GM19324 (cell line): ENCODE measurements at regions not wholly inside any gene's neighbourhood (a gene's known extent, or its start where the extent isn't known, plus 50 kb on each side); places are given as distances from the start of the nearest gene placed in this dataset.
"Not testable (repeated sequence)": the region's sequence is repeated elsewhere in the genome, so short reads cannot be mapped to it uniquely, and the experiment has no call there.

Experiments
- ATAC-seq: cut with Tn5 transposase; IDR thresholded peaks from one replicate; pipeline ENCODE4 v1.9.1; 2021; ENCODE audit warnings: mild to moderate bottlenecking, moderate library complexity; ENCODE audit not compliant: unreplicated experiment, low FRiP score

DNA sequence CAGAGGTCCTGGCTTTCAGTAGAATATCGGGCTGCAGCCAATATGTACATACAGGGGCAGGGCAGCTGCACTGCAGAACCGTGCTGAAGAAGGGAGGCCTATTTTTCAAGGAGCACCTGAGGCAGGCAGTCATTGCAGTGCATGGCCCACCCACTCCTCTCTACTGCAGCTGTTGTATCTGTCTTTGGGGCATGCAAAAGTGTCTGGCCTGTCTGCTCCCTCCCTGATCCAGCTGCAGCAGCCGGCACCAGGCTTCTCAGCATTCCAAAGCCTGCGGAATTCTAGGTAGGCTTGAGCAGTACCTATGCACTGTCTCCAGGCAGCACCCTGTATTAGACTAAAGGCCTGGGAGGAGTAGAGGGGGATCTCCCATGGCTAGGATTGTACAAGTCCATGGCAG, 415.2 kb upstream of the MAGEB16 start:
- no peak for ATAC-seq

DNA sequence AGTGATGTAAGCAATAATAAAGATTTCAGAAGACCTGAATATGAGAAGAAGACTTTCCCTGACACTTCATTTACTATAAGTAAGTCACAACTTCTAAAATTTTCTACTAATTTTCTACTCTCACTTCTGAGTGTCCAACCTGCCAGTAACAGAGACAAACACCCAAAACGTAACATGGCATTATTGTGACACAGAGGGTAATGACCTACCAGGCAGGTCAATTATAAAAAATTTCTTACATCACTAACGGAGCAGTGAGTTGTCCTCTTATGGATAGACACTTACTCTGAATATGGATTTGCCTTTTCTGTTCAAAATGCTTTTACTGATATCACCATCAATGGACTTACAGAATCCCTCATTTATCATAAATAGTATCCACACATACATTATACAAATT, 405.9 kb upstream of the MAGEB16 start:
- ATAC-seq, result no peak

DNA sequence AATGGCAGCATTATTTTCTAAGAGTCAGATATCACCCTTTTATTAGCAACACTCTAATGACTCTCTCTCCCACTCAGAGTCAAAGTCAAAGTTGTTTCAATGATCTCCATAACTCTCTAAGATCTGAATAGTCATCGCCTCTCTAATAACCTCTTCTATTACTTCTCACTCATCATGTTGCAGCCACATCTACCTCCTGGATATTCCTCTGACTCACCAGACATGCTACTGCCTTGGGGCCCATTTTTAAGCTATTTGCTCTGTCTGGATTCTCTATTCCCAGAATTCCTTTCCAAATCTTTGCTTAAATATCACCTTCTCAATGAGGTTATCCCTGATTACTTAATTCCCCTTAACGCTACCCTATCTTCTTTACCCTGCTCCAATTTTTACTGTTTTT, 391.8 kb upstream of the MAGEB16 start:
- no peak for ATAC-seq

DNA sequence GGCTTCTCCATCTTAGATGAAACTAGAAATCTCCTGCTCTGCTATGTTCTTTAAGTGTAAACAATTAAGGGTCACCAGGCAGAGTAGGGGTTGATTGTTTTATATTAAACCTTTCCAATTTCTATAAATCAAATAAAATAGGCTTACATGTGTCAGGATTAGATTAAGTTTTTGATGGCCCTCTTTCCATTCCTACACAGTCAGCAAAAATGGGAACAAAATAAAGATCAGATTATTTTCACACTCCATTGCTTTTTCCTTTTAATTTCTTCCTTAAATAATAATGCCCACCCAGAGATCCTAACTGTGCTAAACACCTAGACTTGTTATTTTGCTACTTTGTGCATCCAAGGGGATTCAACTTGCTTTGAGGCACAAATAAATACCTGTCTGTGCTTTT, 381.4 kb upstream of the MAGEB16 start:
- no peak for ATAC-seq

DNA sequence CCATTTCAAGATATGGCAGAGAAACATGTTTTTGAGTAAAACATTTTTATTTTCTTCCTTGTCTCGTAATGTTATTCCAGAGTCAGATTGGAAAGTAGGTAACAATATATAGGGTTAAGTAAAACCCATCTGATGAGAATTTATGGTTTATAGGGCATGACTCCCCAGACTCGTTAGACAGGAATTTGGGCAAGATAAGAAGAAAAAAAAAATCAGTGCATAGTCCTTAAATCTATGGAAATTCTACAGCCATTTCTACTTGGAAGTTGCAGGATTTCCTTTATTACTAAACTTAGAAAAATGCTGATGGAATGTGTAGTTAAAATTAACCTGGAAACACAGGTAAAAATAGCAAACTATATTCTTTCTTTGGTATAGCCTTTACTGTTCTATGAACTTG, 366.1 kb upstream of the MAGEB16 start:
- ATAC-seq, result no peak

DNA sequence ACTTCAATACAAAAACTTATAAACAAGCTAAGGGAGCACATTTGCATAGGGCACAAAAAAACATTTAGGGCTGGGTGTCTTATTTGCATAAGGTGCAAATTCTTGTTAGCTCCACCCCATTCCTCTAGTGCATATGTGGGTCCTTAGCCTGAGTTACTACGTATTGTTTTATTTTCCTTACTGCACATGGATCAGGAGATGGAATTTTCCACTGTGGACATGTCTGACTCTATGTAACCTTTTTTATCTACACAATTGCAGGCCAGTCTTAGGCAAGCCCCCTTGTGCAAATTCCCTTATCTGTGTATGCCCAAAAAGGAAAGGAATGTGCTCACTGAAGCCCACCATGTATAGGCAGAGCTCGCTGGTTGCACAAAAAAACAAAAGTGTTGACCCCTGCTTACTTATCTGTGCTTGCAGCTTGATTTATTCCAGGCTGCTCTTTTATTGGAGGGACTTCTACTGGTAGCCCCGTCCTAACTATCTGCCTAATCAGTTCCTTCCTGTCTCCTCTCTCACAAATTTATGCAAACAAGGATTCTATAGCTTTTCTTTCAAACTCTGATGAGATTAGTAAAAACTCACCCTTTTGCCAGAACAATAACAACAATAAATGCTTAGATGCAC, 359.0 kb upstream of the MAGEB16 start:
- ATAC-seq, result no peak

DNA sequence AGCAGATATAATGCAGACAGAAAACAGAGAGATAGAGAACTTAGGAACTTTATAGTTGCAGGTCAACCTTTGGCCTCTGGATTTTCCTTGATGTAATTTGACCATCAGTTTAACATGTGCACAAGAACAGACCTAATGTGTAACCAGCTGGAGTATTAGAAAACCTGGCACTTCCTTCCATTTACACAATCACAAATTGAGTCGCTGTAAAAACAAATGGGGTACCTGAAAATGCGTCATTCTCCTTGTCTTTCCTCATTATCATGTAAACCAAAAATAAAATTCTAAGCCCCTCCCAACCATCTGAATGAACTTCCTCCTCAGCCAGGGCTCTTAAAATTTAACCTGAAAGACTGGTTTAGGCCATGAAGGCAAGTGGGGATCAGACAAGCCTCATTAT, 358.4 kb upstream of the MAGEB16 start:
- ATAC-seq, result no peak

DNA sequence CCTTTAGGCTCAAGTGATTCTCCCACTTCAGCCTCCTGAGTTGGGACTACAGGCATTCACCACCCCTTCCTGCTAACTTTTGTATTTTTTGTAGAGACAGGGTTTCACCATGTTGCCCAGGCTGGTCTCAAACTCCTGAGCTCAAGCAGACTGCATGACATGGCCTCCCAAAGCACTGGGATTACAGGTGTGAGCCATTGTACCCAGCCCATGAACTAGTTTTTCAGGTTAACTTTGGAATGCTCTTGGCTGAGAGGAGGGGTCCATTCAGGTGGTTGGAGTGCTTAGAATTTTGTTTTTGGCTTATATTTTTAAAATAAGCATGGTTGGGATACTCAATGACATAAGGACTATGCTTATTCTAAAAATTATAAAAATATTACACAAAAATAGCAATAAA, 355.7 kb upstream of the MAGEB16 start:
- ATAC-seq, result no peak

DNA sequence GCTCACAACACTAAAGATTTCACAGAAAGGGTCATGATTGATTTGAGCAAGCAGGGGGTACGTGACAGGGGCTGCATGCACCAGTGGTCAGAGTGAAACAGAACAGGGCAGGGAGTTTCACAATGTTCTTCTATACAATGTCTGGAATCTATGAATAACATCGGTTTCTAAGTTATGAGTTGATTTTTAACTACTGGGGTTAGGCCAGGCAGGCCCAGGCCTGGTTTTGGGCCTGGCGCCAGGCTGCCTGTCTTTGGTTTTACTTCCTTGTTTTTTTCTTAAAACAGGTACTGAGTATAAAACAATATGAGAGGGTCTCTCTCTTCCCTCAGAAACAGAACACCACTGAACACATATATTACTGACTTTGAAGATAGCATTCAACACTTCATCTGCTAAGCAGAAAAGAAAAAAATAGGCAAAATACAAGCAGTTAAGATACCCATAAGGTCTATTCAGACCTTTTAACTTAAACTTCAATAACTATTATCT, 355.0 kb upstream of the MAGEB16 start:
- ATAC-seq, result peak; percentile 50

DNA sequence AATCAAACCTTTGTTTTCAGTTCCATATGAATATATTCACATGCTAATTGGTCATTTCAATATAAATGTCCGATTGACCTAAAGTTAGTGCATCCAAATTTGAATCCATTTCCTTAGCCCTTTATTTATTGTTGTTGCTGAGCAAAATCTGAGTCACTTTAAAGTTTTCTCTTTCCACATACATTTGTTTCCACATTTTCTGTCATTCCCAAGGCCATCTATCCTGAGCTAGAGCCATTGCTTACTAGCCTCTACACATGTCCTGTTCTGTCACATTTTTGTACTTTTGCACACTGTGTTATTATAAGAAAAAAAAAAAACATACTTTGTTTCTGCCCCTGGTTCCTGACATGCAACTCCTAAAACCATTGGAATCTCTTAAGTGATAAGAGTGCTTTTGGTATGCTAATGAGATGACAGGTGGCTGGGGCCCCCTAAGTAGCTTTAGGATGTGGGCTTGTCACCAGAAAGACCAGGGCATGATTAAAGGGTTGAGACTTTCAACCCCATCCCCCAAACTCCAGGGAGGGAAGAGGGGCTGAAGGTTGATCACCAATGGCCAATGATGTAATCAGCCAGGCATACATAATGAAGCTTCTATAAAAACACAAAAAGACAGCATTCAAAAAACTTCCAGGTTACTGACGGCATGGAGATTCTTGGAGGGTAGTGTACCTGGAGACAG, 353.3 kb upstream of the MAGEB16 start:
- ATAC-seq, result no peak

DNA sequence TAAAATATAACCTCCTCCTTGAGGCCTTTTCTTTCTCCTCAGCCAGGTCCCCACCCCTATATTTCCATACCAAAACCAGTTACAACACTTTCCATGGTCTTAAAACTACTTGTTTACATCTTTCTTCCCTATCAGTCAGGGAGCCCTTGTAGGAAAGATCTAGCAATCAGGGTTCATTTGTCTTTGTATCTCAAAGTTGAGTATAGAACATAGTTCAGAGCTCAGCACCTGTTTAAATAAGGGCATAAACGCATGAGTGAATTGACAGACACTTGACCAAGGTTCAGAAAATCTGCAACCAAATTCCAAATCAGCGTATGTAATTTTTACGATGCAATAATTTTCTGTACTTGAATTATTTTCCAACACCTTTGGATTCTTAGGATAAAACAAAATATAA, 352.2 kb upstream of the MAGEB16 start:
- ATAC-seq, result no peak

DNA sequence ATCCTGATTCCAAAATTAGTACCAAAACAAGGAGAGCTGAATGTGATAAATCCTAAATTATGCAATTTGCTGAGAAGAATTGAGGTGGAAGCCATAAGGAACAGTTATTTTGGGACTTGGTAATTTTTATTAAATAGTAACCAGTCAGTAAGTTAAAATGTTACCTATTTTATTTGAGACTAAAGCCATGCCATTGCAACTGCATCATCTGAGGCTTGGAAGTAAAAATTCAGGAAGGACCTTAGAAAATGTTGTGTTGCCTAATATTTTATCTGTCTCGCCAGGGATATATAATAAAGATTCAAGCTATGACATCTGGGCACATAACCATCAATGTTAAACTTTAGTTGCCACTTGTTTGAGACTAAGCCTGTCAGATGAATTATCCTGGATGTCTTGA, 341.3 kb upstream of the MAGEB16 start:
- ATAC-seq, result no peak

DNA sequence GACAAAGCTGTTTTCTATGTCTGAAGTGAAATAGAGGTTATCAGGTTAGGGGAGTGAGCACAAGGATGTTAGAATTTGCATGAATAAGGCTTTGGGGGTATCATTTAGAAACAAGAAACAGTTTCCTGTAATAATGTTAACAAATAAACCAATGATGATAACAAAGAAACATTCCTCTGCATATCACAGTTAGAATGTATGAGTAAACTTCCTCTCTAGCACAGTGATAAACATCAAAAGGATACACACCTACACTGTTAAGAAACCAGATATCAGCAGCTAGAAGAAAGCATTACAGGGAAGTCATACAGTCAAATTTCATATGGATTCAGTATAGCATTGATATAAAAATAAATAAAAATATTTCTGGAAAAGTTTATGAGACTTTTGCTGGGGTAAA, 340.0 kb upstream of the MAGEB16 start:
- ATAC-seq, result no peak

DNA sequence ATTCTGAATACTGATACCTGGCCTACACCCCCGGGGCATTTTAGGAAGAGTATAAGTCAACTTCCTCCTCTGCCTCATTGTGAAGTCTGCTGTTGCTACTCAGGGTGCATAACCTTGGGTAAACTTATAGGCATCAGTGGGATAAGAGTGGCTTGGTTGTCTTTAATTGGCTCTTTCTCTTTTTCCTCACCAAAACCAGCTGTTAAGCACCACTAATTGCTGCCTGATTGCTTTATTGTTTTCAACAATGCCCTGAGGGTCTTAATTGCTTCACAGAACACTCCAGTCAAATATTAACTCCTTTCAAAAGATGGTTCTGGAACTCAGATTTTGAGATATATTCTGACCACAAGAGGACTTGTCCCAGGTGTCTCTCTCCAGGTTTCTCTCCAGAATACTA, 337.0 kb upstream of the MAGEB16 start:
- ATAC-seq, result no peak

DNA sequence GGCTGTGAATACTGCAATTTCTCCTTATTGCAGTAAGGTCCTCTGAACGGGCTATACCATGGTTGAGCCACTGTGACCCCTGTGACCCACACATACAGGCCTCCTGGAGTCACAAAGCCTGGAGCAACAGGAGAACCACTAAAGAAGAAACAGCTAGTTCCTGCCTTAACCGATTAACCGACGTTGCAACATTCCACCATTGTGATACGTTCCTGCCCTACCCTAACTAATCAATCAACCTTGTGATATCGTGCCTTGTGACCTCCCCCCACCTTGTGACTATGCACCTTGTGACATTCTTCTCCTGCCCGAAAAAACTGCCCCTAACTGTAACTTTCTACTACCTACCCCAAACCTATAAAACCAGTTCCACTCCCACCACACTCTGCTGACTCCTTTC, 301.5 kb upstream of the MAGEB16 start:
- ATAC-seq, result not testable (repeated sequence)

DNA sequence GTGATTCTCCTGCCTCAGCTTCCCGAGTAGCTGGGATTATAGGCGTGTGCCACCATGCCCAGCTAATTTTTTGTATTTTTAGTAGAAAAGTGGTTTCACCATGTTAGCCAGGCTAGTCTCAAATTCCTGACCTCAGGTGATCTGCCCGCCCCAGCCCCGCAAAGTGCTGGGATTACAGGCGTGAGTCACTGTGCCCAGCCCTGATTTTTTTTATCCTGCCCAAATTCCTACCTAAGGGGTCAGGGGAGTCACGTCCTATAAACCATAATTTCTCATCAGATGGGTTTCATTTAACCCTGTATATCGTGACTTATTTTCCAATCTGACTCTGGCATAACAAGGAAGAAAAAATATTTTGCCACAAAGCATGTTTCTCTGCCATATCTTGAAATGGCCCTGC, 300.7 kb upstream of the MAGEB16 start:
- not testable (repeated sequence) for ATAC-seq

DNA sequence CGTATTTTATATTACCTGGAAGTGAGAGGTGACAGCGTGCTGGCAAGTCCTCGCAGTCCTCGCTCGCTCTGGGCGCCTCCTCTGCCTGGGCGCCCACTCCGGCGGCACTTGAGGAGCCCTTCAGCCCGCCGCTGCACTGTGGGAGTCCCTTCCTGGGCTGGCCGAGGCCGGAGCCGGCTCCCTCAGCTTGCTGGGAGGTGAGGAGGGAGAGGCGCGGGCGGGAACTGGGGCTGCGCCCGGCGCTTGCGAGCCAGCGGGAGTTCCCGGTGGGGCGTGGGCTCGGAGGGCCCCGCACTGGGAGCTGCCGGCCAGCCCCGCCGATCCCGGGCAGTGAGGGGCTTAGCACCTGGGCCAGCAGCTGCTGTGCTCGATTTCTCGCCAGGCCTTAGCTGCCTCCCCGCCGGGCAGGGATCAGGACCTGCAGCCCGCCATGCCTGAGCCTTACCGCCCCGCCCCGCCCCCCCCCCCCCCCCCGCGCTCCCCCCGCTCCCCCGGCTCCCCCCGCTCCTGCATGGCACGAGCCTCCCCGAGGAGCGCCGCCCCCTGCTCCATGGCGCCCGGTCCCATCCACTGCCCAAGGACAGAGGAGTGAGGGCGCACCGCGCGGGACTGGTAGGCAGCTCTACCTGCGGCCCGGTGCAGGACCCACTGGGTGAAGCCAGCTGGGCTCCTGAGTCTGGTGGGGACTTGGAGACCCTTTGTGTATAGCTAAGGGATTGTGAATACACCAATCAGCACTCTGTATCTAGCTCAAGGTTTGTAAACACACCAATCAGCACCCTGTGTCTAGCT, 298.9 kb upstream of the MAGEB16 start:
- no peak for ATAC-seq

DNA sequence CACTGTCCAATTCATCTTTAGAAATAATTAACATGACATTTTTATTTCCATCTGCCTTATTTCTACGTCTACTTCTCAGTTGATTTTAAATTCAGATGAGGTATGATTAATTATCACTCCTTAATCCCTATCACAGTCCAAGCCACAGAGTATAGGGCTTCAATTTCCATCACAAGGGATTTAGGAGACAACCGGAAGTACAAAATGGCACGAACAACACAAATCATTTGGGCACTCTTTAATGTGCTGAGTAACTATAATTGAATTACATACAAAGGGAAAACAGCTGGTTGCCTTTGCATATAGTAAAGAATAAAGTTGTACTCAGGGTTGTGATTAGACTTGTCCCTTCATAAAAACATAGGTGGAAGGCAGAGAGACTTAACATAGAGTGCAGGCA, 290.4 kb upstream of the MAGEB16 start:
- ATAC-seq, result no peak

DNA sequence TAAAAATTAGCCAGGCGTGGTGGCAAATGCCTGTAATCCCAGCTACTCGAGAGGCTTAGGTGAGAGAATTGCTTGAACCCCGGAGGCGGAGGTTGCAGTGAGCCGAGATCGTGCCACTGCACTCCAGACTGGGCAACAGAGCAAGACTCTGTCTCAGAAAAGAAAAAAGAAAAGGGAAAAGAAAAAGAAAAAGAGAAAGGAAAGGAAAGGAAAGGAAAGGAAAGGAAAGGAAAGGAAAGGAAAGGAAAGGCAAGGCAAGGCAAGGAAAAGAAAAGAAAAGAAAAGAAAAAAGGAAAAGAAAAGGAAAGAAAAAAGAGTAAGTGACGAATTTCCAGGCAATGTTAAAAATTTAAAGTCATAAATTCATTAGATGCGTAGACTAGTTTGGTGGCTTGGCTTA, 250.1 kb upstream of the MAGEB16 start:
- not testable (repeated sequence) for ATAC-seq

DNA sequence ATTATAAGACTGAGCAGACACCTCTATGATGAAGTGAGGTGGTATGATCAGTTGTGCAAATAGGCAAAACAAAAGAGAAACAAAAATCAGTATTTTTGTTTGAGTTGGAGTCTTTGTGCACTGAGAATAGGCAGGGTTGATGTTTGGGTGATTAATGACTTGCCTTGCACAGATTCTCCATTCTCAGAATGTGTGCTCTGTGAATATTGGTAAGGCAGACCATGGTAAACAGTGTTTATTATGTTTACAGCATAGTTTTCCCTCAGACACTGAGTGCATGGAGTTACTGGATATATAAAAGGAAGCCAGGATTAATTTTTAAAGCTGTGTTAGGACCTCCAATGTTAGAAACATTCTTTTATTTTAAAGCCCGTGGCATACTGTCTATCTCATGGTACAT, 240.2 kb upstream of the MAGEB16 start:
- ATAC-seq, result no peak

DNA sequence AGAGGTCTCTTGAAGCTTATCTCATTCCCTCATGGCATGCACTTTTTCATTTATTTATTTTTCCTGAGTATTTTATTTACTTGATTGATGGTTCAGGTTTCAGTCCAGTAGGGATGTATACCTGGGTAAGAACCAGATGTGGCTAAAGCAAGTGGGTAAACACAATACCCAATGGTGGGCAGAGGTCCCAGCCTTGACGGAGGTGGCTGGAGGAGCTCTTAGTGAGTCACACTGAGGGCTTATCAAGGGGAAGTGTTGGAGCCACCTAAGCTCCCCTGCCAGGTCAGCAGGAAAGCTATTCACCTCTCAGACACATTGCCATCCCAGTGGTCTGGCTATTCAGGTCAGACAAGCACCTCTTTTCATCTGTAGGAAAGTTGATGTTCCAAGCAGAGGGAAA, 236.2 kb upstream of the MAGEB16 start:
- ATAC-seq, result no peak

DNA sequence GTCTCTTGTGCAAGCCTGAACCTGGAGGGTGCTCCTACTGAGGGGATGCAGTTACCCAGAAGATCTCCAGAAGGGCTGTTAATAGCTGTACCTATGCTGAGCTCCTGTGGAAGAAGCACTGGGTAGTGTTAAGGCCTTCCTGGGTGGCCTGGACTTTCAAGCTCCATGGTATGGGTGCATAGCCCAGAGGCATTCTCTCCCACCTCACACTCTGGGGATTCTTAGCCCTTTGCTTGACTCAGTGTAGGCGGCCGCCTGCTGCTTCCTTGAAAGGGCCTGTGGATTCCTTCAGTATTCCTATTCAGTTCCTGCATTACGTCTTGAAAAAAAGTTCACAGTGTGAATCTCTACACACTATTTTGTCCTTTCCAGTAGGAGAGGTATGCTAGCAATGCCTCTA, 235.7 kb upstream of the MAGEB16 start:
- no peak for ATAC-seq
